Lower leg skin (tissue), 4 donors: ENCODE measurements at regions not wholly inside any gene's neighbourhood (a gene's known extent, or its start where the extent isn't known, plus 50 kb on each side); places are given as distances from the start of the nearest gene placed in this dataset.

Experiments used
- DNase-seq, 2 donors: peaks; one replicate each; pipeline ENCODE4 v3.0.0-alpha.2; 2019; ENCODE audit warnings: low spot score in 2 of 2
- H3K4me3 ChIP-seq: fragments of 200-600 bp; sonication (generic); 2 replicates; pipeline ENCODE4 v1.5.1; 2017; ENCODE audit warnings: mild to moderate bottlenecking, low read depth; ENCODE audit not compliant: poor library complexity, severe bottlenecking
- POLR2A ChIP-seq, 2 donors: fragments of 450-650 bp; IDR thresholded peaks; one replicate each; pipeline ENCODE4 v1.6.1; 2016 to 2017; ENCODE audit warnings: antibody characterized with exemption in 2 of 2, mild to moderate bottlenecking in 1 of 2, moderate library complexity in 1 of 2
- WGBS, 2 donors: methylation state at CpG; one replicate each; pipeline ENCODE4 v1.1.5; 2018; 5-methylcytosine and 5-hydroxymethylcytosine counted together
- intact Hi-C: fragments of 100-400 bp; cut with DNase I; formaldehyde crosslinking; loops from one replicate; pipeline ENCODE4 v1.15.0; 2023; ENCODE audit warnings: low total_unique reads
- TF ChIP-seq, protein P1 (sequence below), 3 donors: fragments of 450-650 bp; IDR thresholded peaks; one replicate each; pipeline ENCODE4 v1.5.1; 2016; ENCODE audit warnings: antibody characterized with exemption in 3 of 3, mild to moderate bottlenecking in 3 of 3, moderate library complexity in 2 of 3

DNA sequence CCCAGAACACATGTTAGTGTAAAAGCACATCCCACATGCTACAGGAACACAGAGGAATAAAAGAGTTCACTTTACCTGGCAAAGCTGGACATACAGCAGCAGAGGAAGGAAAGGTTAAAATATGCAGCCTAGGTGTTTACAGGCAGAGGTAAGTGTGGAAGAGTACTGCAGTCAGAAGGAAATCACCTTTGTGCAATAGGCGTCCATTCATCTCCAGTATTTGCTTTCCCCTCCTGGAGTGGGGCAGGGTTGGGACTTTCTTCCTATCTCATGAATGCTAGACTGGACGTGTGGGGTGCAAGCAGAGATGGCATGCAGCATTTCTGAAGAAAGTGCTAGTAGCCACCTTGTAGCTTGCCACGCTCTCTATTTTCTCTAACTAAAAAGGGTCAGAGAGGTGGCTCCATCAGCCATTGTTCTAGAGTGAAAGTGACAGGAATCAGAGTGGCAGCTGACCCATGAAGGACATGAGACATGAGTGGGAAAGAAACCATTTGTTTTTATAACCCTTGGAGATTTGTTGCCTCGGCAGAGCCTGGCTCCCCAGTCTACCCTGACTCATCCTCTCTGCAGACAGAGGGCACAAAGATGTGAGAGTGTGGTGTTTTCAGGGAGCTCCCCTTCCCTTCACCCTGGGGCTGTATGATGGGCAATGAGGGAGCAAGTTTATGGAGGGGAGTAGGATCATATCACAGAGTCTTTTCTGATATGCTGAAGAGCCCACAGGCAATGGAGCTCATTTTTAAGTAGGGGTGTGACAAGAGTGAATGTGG lies 101.2 kb upstream of the SEC61G start:
- intact Hi-C loops: no loop called here
- no peak overlapping the region for H3K4me3 ChIP-seq
- 69 to 73% methylated on average over 4 of the region's 4 CpGs for WGBS, 2 donors
- no peak for TF ChIP-seq POLR2A (IDR thresholded peaks at IDR 0.05)
- TF ChIP-seq, protein P1, sequence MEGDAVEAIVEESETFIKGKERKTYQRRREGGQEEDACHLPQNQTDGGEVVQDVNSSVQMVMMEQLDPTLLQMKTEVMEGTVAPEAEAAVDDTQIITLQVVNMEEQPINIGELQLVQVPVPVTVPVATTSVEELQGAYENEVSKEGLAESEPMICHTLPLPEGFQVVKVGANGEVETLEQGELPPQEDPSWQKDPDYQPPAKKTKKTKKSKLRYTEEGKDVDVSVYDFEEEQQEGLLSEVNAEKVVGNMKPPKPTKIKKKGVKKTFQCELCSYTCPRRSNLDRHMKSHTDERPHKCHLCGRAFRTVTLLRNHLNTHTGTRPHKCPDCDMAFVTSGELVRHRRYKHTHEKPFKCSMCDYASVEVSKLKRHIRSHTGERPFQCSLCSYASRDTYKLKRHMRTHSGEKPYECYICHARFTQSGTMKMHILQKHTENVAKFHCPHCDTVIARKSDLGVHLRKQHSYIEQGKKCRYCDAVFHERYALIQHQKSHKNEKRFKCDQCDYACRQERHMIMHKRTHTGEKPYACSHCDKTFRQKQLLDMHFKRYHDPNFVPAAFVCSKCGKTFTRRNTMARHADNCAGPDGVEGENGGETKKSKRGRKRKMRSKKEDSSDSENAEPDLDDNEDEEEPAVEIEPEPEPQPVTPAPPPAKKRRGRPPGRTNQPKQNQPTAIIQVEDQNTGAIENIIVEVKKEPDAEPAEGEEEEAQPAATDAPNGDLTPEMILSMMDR (IDR thresholded peaks at IDR 0.05): no peak
- DNase-seq: no peak

DNA sequence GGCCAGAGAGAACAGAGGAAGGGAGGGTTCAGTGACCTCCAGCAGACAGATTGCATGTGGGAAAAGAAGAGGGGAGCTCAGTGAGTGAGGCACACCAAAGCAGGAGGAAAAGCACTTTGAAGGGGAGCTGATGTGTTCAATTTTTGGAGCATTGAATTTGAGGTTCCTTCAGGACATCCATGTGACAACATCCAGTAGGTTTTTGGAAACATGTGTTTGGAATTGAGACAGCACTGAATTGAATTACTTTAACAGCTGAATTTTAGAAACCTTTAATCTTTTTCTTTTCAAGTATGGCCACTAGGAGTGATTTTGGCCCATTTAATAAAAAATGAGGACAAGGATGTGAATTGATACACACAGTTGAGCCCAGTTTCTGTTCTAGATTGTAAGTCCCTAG lies 101.8 kb upstream of the SEC61G start:
- intact Hi-C loops: no loop called here
- no peak overlapping the region for H3K4me3 ChIP-seq
- no peak for DNase-seq
- no peak for TF ChIP-seq POLR2A (IDR thresholded peaks at IDR 0.05)
- TF ChIP-seq, protein P1 (IDR thresholded peaks at IDR 0.05): no peak

DNA sequence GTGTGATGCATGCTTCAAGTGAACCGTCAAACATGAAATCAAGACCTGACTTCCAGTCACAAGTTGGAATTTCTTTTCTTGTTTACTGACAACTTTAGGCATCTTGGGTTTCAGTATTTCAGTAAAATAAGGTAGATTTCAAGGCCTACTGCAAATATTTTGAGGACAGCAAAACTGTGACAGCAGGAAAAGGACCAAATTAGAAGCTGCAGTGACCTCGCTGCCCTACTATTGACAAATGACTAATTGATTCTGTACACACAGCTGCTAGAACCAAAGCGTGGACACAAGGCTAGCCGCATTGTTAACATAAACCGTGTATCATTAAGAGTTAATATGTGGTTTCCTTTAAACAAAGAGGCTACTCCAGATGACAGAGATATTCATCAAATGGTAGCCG lies 105.7 kb upstream of the SEC61G start:
- no peak for TF ChIP-seq POLR2A (IDR thresholded peaks at IDR 0.05)
- TF ChIP-seq, protein P1 (IDR thresholded peaks at IDR 0.05): no peak
- WGBS, 2 donors: 81 to 85% methylated on average over 6 of the region's 6 CpGs
- no peak for DNase-seq
- H3K4me3 ChIP-seq: no peak overlapping the region
- intact Hi-C loops: no loop called here

DNA sequence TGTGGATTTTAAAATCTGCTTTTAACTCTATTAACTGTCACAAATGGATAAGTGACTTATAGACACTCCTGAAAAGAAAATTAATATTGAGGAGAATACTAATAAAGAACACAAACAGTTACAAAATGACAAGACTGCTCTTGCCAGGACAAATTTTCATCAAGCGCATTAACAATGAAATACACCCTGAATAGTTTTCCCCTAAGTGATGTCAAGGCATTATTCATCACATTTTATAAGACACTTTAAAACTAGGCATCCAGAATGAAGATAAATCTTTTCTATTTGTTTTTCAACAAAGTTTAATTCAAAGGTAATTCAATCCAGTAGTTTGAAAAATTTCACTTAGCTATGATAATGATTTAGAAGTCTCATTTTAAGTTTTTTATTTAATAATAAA lies 110.5 kb upstream of the SEC61G start:
- H3K4me3 ChIP-seq: no peak overlapping the region
- intact Hi-C loops: no loop called here
- DNase-seq: no peak
- TF ChIP-seq POLR2A (IDR thresholded peaks at IDR 0.05): no peak
- TF ChIP-seq, protein P1 (IDR thresholded peaks at IDR 0.05): no peak
- 64 to 69% methylated on average over 1 of the region's 1 CpG for WGBS, 2 donors

DNA sequence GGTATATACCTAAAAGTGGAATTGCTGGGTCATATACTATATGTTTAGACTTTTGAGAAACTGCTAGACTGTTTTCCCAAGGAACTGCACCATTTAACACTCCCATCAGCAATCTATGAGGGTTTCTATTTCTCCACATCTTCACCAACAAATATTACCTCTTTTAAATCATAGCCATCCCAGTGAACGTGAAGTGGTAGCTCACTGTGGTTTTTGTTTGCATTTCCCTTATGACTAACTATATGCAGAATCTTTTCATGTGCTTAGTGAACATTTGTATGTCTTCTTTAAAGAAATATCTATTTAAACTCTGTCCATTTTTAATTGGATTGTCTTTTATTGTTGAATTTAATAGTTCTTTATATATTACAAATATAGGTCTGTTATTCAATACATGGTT lies 115.8 kb upstream of the SEC61G start:
- TF ChIP-seq, protein P1 (IDR thresholded peaks at IDR 0.05): no peak
- no peak for TF ChIP-seq POLR2A (IDR thresholded peaks at IDR 0.05)
- H3K4me3 ChIP-seq: no peak overlapping the region
- no peak for DNase-seq
- intact Hi-C loops: no loop called here
- 73 to 75% methylated on average over 1 of the region's 1 CpG for WGBS, 2 donors

DNA sequence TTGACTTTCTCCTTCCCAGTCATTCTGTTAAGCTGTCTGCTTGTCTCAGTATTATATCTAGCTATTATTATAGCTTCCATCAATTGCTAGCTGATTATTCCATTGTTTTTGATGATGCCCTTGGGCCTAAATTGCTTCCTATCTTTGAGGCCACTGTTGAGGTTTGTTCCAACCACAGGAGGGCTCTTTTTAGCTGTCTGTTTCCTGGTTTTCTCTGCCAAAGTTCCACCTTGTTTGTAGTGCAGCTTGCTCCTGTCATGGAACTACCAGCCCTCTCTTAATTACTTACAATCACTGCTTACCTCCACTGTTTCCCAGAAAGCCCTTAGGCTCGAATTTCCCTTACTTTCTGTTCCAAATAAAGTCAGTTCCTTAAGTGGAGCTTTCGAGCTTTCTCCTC lies 118.7 kb upstream of the SEC61G start:
- H3K4me3 ChIP-seq: no peak overlapping the region
- WGBS, 2 donors: 46 to 48% methylated on average over 2 of the region's 2 CpGs
- TF ChIP-seq POLR2A (IDR thresholded peaks at IDR 0.05): no peak
- TF ChIP-seq, protein P1 (IDR thresholded peaks at IDR 0.05): no peak
- DNase-seq: no peak
- intact Hi-C loops: no loop called here
